Mucosa of descending colon (tissue), 3 donors: ENCODE measurements at regions not wholly inside any gene's neighbourhood (a gene's known extent, or its start where the extent isn't known, plus 50 kb on each side); places are given as distances from the start of the nearest gene placed in this dataset.

ENCODE experiments used
- ATAC-seq: fragments of 200-7000 bp; cut with Tn5 transposase; one replicate; pipeline ENCODE4 v1.9.1; 2020; ENCODE audit warnings: mild to moderate bottlenecking, moderate library complexity
- DNase-seq, 3 donors: peaks; one replicate each; pipeline ENCODE4 v3.0.0-alpha.2; 2020
- H3K36me3 ChIP-seq: fragments of 200-600 bp; one replicate; pipeline ENCODE4 v1.8.0; 2021; ENCODE audit warnings: low read depth, mild to moderate bottlenecking
- H3K4me1 ChIP-seq: fragments of 200-600 bp; one replicate; pipeline ENCODE4 v1.8.0; 2021; ENCODE audit warnings: low read depth, mild to moderate bottlenecking
- H3K4me3 ChIP-seq: fragments of 200-600 bp; one replicate; pipeline ENCODE4 v1.8.0; 2021; ENCODE audit warnings: mild to moderate bottlenecking
- H3K9me3 ChIP-seq: fragments of 200-600 bp; one replicate; pipeline ENCODE4 v1.8.0; 2021; ENCODE audit warnings: mild to moderate bottlenecking
- CTCF ChIP-seq: fragments of 200-600 bp; IDR thresholded peaks from one replicate; pipeline ENCODE4 v1.8.0; 2022; ENCODE audit warnings: antibody characterized with exemption, mild to moderate bottlenecking
- intact Hi-C, 2 donors: fragments of 100-400 bp; cut with DNase I in 1 of 2; cut with micrococcal nuclease in 1 of 2; formaldehyde crosslinking; loops; one replicate each; pipeline versions ENCODE4 v1.11.0 to v1.11.1; 2022; cut with DNase I, micrococcal nuclease
- donor health status: DM: no; HTN: no; CAD: no; lungs with moderate emphysema.
- donor health status: DM: no; HTN: no; CAD: no.
- donor health status: DM: no; HTN: yes; CAD: no.

DNA sequence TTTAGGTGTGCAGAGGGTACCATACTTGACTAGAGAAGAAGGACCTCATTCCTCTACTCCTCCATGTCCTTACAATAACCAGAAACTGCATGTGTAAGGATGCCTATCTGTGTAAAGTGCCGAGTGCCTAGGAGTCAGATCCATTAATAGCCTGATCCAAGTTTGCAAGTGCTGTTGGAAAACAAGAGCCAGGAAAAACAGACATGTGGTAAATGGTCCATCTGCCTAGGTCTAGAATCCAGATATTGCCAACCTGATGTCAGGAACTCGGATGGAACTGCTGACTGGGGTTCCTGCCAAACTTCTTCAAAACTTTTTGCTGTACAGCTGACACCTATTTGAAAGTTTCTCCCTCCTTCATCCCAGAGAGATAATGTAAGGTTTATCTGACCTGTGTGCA, 239.4 kb upstream of the CAMK1G start:
- no peaks in the 10 kb centered on the region for H3K9me3 ChIP-seq
- TF ChIP-seq CTCF, result no peak
- intact Hi-C loops, result no loop called here

DNA sequence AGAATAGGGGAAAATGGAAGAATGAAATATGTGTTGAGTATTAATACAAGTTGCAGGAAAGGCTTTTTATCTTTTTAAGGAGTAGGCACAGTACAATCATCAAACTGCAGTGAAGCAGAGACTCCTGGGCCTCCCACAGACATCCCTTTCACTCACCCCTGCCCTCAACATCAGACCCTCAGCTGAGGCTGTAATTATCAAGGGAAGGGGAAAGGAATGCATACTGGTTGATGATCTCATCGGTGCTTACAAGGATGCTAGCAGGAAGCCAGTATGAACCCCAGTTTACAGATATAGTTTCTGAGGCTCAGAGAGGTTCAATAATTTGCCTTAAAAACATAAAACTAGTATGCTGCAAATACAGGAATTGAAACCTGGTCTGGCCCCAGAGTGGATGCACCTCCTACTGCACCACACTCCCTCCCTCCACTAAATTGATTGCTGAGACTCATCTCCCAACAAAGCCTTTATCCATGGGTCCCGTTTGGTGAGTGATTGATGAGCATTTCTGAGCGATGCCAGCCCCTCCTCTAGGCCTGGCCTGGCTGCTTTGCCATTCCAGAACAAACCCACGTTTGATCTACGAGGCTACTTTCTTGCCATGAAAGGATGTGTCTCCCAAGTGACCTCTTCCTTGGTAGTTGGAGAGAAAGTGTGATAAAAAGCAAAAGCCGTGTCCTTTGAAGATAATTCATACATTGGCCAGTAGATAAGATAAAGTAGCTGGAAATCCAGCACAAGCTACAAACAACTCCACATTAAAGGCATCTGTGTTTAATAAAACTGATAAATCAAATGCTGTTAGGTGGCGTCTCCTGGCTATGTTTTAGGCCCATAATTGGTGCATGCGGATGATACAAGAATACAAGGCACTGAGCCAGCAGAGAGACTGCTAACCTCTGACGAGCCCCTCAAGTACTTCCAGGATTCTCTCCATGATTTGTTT, 233.9 kb upstream of the CAMK1G start:
- ATAC-seq, result no peak
- no peaks in the 10 kb centered on the region for H3K4me1 ChIP-seq
- intact Hi-C loops, result no loop called here

More for the DNA sequence above, 239.4 kb upstream of the CAMK1G start:
- no peak for DNase-seq
- Histone ChIP-seq H3K36me3 (no peaks in the 10 kb centered on the region), H3K4me1 (no peaks in the 10 kb centered on the region), H3K4me3 (no peak overlapping the region)
- no peak for ATAC-seq

DNA sequence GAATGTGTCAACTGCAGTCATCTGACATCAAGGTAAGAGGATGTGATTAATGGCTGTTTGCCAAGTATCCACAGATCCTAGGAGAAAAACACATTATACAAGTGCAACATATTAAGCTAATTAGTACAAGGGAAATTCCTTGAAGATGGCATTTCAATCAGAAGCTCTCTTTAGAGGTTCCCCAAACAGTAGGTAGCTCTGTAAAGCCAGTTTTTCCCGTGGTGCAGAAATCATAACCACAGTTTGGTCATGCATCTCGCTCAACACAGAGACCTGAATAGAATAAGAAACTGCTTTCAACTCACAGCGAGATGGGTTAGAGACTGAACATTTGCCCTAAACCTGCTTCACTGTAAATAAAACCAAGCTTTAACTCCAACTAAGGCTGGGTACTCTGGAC, 230.5 kb upstream of the CAMK1G start:
- no peaks in the 10 kb centered on the region for H3K4me1 ChIP-seq
- DNase-seq (no peak), ATAC-seq (no peak)
- no peaks in the 10 kb centered on the region for H3K9me3 ChIP-seq
- no peak for TF ChIP-seq CTCF
- intact Hi-C loops, result no loop called here
- no peaks in the 10 kb centered on the region for H3K36me3 ChIP-seq
- H3K4me3 ChIP-seq, result no peak overlapping the region

More for the DNA sequence above, 233.9 kb upstream of the CAMK1G start:
- Histone ChIP-seq H3K4me3 (no peak overlapping the region), H3K36me3 (no peaks in the 10 kb centered on the region), H3K9me3 (no peaks in the 10 kb centered on the region)
- TF ChIP-seq CTCF, result no peak
- DNase-seq, result no peak

- TF ChIP-seq CTCF, result peak; percentile 71
- peak in 2 of 3 donors; percentile 44 to 87 for DNase-seq
- intact Hi-C loops, result no loop called here
- no peaks in the 10 kb centered on the region for H3K4me1 ChIP-seq
- no peaks in the 10 kb centered on the region for H3K36me3 ChIP-seq
- peak; percentile 78 for ATAC-seq
- no peaks in the 10 kb centered on the region for H3K9me3 ChIP-seq
- H3K4me3 ChIP-seq, result no peak overlapping the region
Observed at GRCh38 chr1:209354111-209354839, 229.2 kb upstream of the CAMK1G start.

DNA sequence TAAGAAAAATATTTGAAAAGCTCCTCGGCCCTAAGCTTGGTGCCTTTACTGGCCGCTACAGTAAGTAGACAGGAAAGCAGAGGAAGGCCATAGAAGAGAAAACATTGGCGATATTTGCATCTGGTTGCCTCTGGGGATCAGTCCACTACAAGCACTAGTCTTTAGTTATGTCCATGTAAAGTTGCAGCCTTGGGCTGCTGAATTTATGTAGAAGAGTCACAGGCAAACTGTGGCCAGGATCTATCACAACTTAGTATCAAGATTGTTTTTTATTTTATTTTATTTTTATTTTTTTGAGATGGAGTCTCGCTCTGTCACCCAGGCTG, 228.7 kb upstream of the CAMK1G start:
- no peaks in the 10 kb centered on the region for H3K36me3 ChIP-seq
- no peaks in the 10 kb centered on the region for H3K9me3 ChIP-seq
- TF ChIP-seq CTCF, result no peak
- intact Hi-C loops, result no loop called here
- DNase-seq (no peak), ATAC-seq (no peak)
- H3K4me3 ChIP-seq, result no peak overlapping the region
- no peaks in the 10 kb centered on the region for H3K4me1 ChIP-seq
